Stimulated activated memory B cell treated with anti-CD40 and anti-IgM and Interleukin-4, amounts not matched to agents 10 μg/mL and 1 μg/mL and 100 μg/mL, for 72 hours (primary cell): ENCODE measurements at regions not wholly inside any gene's neighbourhood (a gene's known extent, or its start where the extent isn't known, plus 50 kb on each side); places are given as distances from the start of the nearest gene placed in this dataset.
"Not testable (repeated sequence)": the region's sequence is repeated elsewhere in the genome, so short reads cannot be mapped to it uniquely, and the experiment has no call there.

Source experiments
- ATAC-seq: fragments of 150-1000 bp; cut with Tn5 transposase; 2 replicates; pipeline ENCODE4 v1.10.0; 2021
- H3K27ac Mint-ChIP-seq: one replicate; pipeline ENCODE4 v1.8.0; 2022; ENCODE audit warnings: mild to moderate bottlenecking, mixed read lengths
- H3K27me3 Mint-ChIP-seq: one replicate; pipeline ENCODE4 v1.8.0; 2022; ENCODE audit warnings: mixed read lengths
- H3K36me3 Mint-ChIP-seq: one replicate; pipeline ENCODE4 v1.8.0; 2022; ENCODE audit warnings: mixed read lengths
- H3K4me1 Mint-ChIP-seq: one replicate; pipeline ENCODE4 v1.8.0; 2022; ENCODE audit warnings: mixed read lengths
- H3K4me3 Mint-ChIP-seq: one replicate; pipeline ENCODE4 v1.8.0; 2022; ENCODE audit warnings: mild to moderate bottlenecking, moderate library complexity, mixed read lengths
- H3K9me3 Mint-ChIP-seq: one replicate; pipeline ENCODE4 v1.8.0; 2022; ENCODE audit warnings: mixed read lengths

GRCh38 chr4:91812319-91812718 lies 491.4 kb upstream of the GRID2 start:
- H3K4me3 Mint-ChIP-seq, result no peak overlapping the region
- no peaks in the 10 kb centered on the region for H3K27me3 Mint-ChIP-seq
- H3K9me3 Mint-ChIP-seq, result peaks cover 6% of the 10 kb centered on the region
- no peaks in the 10 kb centered on the region for H3K4me1 Mint-ChIP-seq
- H3K36me3 Mint-ChIP-seq, result no peaks in the 10 kb centered on the region
- ATAC-seq, result no peak
- H3K27ac Mint-ChIP-seq, result no peak overlapping the region

GRCh38 chr4:91824773-91825172 lies 479.0 kb upstream of the GRID2 start:
- no peak overlapping the region for H3K4me3 Mint-ChIP-seq
- no peak for ATAC-seq
- H3K27ac Mint-ChIP-seq, result no peak overlapping the region
- H3K4me1 Mint-ChIP-seq, result no peaks in the 10 kb centered on the region
- H3K27me3 Mint-ChIP-seq, result no peaks in the 10 kb centered on the region
- peaks cover 10% of the 10 kb centered on the region for H3K9me3 Mint-ChIP-seq
- H3K36me3 Mint-ChIP-seq, result no peaks in the 10 kb centered on the region

- H3K36me3 Mint-ChIP-seq, result no peaks in the 10 kb centered on the region
- no peaks in the 10 kb centered on the region for H3K4me1 Mint-ChIP-seq
- no peak overlapping the region for H3K4me3 Mint-ChIP-seq
- H3K27me3 Mint-ChIP-seq, result no peaks in the 10 kb centered on the region
- H3K27ac Mint-ChIP-seq, result no peak overlapping the region
- ATAC-seq, result no peak
- peaks cover 10% of the 10 kb centered on the region for H3K9me3 Mint-ChIP-seq
These were observed 477.6 kb upstream of the GRID2 start for GRCh38 chr4:91826186-91826585.

- Mint-ChIP-seq H3K4me1 (no peaks in the 10 kb centered on the region), H3K4me3 (no peak overlapping the region), H3K9me3 (peaks cover 16% of the 10 kb centered on the region), H3K27me3 (no peaks in the 10 kb centered on the region), H3K36me3 (no peaks in the 10 kb centered on the region), H3K27ac (no peak overlapping the region)
- ATAC-seq, result no peak
These were observed 475.9 kb upstream of the GRID2 start for GRCh38 chr4:91827914-91828313.

- Mint-ChIP-seq H3K9me3 (peaks cover 17% of the 10 kb centered on the region), H3K27ac (no peak overlapping the region), H3K4me3 (no peak overlapping the region), H3K4me1 (no peaks in the 10 kb centered on the region), H3K36me3 (no peaks in the 10 kb centered on the region), H3K27me3 (no peaks in the 10 kb centered on the region)
- ATAC-seq, result no peak
These were observed 474.2 kb upstream of the GRID2 start for GRCh38 chr4:91829531-91829930.

- no peak for ATAC-seq
- Mint-ChIP-seq H3K4me1 (no peaks in the 10 kb centered on the region), H3K27me3 (no peaks in the 10 kb centered on the region), H3K4me3 (no peak overlapping the region), H3K9me3 (peaks cover 10% of the 10 kb centered on the region), H3K36me3 (no peaks in the 10 kb centered on the region), H3K27ac (no peak overlapping the region)
These were observed 472.9 kb upstream of the GRID2 start for GRCh38 chr4:91830681-91831395.

- no peaks in the 10 kb centered on the region for H3K4me1 Mint-ChIP-seq
- no peak overlapping the region for H3K27ac Mint-ChIP-seq
- H3K9me3 Mint-ChIP-seq, result peaks cover 9% of the 10 kb centered on the region
- H3K27me3 Mint-ChIP-seq, result no peaks in the 10 kb centered on the region
- H3K4me3 Mint-ChIP-seq, result no peak overlapping the region
- ATAC-seq, result no peak
- no peaks in the 10 kb centered on the region for H3K36me3 Mint-ChIP-seq
These were observed 466.1 kb upstream of the GRID2 start for GRCh38 chr4:91837608-91838029.

- Mint-ChIP-seq H3K27me3 (no peaks in the 10 kb centered on the region), H3K4me3 (no peak overlapping the region), H3K36me3 (no peaks in the 10 kb centered on the region), H3K27ac (no peak overlapping the region), H3K4me1 (no peaks in the 10 kb centered on the region), H3K9me3 (peaks cover 9% of the 10 kb centered on the region)
- ATAC-seq, result no peak
These were observed 465.4 kb upstream of the GRID2 start for GRCh38 chr4:91838181-91838861.

GRCh38 chr4:91840359-91840758 lies 463.4 kb upstream of the GRID2 start:
- Mint-ChIP-seq H3K4me3 (no peak overlapping the region), H3K9me3 (peaks cover 5% of the 10 kb centered on the region), H3K36me3 (no peaks in the 10 kb centered on the region), H3K27me3 (no peaks in the 10 kb centered on the region), H3K4me1 (no peaks in the 10 kb centered on the region), H3K27ac (no peak overlapping the region)
- ATAC-seq, result no peak

GRCh38 chr4:91846233-91846632 lies 457.5 kb upstream of the GRID2 start:
- Mint-ChIP-seq H3K4me3 (no peak overlapping the region), H3K36me3 (no peaks in the 10 kb centered on the region), H3K9me3 (peaks cover 7% of the 10 kb centered on the region), H3K27me3 (no peaks in the 10 kb centered on the region), H3K4me1 (no peaks in the 10 kb centered on the region), H3K27ac (no peak overlapping the region)
- ATAC-seq, result no peak

GRCh38 chr4:91851456-91851855 lies 452.3 kb upstream of the GRID2 start:
- Mint-ChIP-seq H3K4me1 (no peaks in the 10 kb centered on the region), H3K27me3 (no peaks in the 10 kb centered on the region)
- no peak for ATAC-seq

GRCh38 chr4:91887926-91888325 lies 415.8 kb upstream of the GRID2 start:
- H3K27ac Mint-ChIP-seq, result no peak overlapping the region
- no peaks in the 10 kb centered on the region for H3K36me3 Mint-ChIP-seq
- no peaks in the 10 kb centered on the region for H3K27me3 Mint-ChIP-seq
- ATAC-seq, result no peak
- no peaks in the 10 kb centered on the region for H3K4me1 Mint-ChIP-seq
- H3K4me3 Mint-ChIP-seq, result no peak overlapping the region
- H3K9me3 Mint-ChIP-seq, result peaks cover 3% of the 10 kb centered on the region

More at GRCh38 chr4:91851456-91851855, 452.3 kb upstream of the GRID2 start:
- Mint-ChIP-seq H3K9me3 (peaks cover 2% of the 10 kb centered on the region), H3K36me3 (no peaks in the 10 kb centered on the region), H3K4me3 (no peak overlapping the region), H3K27ac (no peak overlapping the region)

GRCh38 chr4:91891217-91891616 lies 412.5 kb upstream of the GRID2 start:
- not testable (repeated sequence) for H3K27ac Mint-ChIP-seq, H3K4me3 Mint-ChIP-seq, ATAC-seq, H3K4me1 Mint-ChIP-seq, H3K27me3 Mint-ChIP-seq, H3K9me3 Mint-ChIP-seq, H3K36me3 Mint-ChIP-seq

GRCh38 chr4:91894006-91894405 lies 409.8 kb upstream of the GRID2 start:
- ATAC-seq, result no peak
- H3K27me3 Mint-ChIP-seq, result no peaks in the 10 kb centered on the region
- H3K4me1 Mint-ChIP-seq, result no peaks in the 10 kb centered on the region
- no peaks in the 10 kb centered on the region for H3K36me3 Mint-ChIP-seq
- no peak overlapping the region for H3K27ac Mint-ChIP-seq
- H3K9me3 Mint-ChIP-seq, result peaks cover 3% of the 10 kb centered on the region
- no peak overlapping the region for H3K4me3 Mint-ChIP-seq

GRCh38 chr4:91904556-91904955 lies 399.2 kb upstream of the GRID2 start:
- Mint-ChIP-seq H3K4me3 (no peak overlapping the region), H3K36me3 (no peaks in the 10 kb centered on the region), H3K9me3 (no peaks in the 10 kb centered on the region), H3K4me1 (no peaks in the 10 kb centered on the region), H3K27ac (no peak overlapping the region), H3K27me3 (no peaks in the 10 kb centered on the region)
- no peak for ATAC-seq

- H3K4me1 Mint-ChIP-seq, result no peaks in the 10 kb centered on the region
- H3K27ac Mint-ChIP-seq, result no peak overlapping the region
- H3K4me3 Mint-ChIP-seq, result no peak overlapping the region
- ATAC-seq, result no peak
- peaks cover under 1% of the 10 kb centered on the region for H3K9me3 Mint-ChIP-seq
- H3K27me3 Mint-ChIP-seq, result no peaks in the 10 kb centered on the region
- H3K36me3 Mint-ChIP-seq, result no peaks in the 10 kb centered on the region
These were observed 393.8 kb upstream of the GRID2 start for GRCh38 chr4:91909963-91910362.
